ENCODE measurements at regions not wholly inside any gene's neighbourhood (a gene's known extent, or its start where the extent isn't known, plus 50 kb on each side); places are given as distances from the start of the nearest gene placed in this dataset.

DNA sequence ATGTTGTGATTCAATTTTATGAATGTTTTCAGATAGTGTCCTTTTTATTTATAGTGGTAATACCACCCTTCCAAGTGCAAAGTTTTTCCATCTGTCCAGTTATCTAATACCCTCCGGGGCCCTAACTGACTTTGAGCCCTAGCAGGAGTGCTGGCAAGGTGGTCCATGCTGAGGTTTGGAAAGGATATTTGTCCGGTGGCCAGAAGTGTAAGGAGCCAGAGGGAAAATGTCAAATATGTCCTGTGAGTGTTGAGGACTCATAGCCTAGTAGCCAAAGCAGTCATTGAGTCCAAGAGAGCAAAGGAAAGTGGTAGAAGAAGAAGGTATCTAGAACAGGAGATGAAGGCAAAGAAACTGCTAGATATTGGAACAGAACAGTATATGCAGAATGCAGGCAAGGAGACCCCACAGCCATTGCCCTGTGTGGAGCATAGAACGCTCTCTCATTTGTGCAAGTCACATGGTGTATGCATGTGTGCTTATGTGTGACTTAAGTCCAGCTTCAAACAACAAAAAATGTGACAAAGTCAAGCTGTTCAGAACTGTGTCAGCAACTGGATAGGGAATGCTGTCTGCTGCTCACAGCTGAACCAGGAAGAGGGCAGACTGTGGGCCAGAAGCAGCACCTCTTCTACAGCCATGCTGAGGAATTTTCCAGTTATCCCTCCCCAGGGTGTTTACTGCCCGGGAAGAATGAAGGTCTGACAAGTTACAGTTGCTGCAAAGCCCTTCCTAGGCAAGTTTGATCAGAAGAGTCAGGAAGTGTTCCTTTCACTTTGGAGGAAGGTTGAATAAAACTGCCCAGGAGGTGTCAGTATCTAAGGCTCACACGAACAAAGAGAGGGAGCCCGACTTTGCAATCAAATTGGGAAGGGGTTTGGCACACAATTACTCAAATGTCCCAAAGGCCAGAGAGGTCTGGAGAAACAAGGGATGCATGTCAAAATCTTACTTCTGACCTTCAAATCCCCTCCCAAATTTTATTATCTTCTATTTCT, 463.3 kb upstream of the DMAC1 start:
- DNase-seq (ENCODE audit: low read depth, low spot score), result no peak

GRCh38 chr9:8261737-8262136, 462.2 kb upstream of the DMAC1 start:
- DNase-seq (ENCODE audit: low read depth, low spot score), result no peak

DNA sequence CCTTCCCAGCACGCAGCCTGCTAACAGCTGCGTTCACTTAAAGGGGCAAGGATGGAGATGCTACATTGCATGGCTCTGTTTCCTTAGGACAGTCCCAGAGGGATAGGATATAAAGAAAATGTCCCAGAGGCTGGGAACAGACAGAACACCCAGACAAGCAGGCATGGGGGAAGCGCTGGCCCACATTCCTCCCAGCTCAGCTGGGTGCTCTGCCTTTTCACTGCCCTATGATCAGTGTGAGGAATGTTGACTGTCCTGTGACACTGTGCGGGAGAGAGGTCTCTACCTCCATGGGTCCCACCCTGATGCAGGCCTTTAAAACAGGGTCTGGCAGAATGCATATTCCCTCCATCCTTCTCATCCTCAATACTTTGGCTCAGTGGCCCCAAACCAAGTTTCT, 459.4 kb upstream of the DMAC1 start:
- DNase-seq (ENCODE audit: low read depth, low spot score), result no peak

- no peak for DNase-seq (ENCODE audit: low read depth, low spot score)
Measured at GRCh38 chr9:8256880-8257279, 457.3 kb upstream of the DMAC1 start.

GRCh38 chr9:8255850-8256249, 456.3 kb upstream of the DMAC1 start:
- no peak for DNase-seq (ENCODE audit: low read depth, low spot score)

DNA sequence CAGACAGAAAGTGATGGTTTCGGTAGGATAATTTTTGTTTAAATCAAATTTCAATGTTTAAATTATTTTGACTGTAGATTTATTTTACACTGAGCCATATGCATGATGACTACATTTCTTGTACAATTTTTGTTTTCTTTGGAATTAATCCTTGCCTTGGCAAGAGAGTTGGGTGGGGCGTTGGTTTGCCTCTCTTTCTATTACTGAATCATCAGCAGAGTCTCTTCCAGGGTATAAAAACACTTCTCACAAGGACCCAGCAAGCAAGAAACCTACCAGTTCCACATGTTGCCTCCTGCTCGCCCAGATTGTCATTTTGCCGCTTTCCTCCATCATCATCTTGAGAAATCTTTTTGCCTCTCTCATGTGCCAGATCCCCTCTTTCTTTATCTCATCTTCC, 455.0 kb upstream of the DMAC1 start:
- no peak for DNase-seq (ENCODE audit: low read depth, low spot score)

DNA sequence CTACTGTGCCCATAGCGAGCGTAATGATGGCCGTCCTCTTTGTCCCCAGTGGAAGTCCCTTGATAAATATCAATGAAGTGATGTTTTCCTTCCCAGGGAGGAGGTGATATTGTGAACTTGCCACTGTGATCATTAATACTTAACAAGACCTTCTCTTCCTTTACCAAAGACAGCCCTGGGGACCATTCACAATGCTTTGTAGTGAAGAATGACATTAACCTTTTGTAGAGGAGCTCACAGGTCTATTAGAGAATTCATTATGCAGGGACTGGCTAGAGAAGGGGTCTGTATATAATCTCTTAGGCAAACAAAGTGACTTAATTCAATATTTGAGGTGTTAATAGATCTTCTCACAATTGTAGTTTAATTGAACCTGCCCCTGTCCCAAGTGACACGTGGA, 452.9 kb upstream of the DMAC1 start:
- DNase-seq (ENCODE audit: low read depth, low spot score), result no peak

GRCh38 chr9:8251566-8251965, 452.0 kb upstream of the DMAC1 start:
- DNase-seq (ENCODE audit: low read depth, low spot score), result no peak

GRCh38 chr9:8244505-8245092, 445.0 kb upstream of the DMAC1 start:
- DNase-seq (ENCODE audit: low read depth, low spot score), result no peak

GRCh38 chr9:8241201-8241600, 441.6 kb upstream of the DMAC1 start:
- DNase-seq (ENCODE audit: low read depth, low spot score), result no peak

DNA sequence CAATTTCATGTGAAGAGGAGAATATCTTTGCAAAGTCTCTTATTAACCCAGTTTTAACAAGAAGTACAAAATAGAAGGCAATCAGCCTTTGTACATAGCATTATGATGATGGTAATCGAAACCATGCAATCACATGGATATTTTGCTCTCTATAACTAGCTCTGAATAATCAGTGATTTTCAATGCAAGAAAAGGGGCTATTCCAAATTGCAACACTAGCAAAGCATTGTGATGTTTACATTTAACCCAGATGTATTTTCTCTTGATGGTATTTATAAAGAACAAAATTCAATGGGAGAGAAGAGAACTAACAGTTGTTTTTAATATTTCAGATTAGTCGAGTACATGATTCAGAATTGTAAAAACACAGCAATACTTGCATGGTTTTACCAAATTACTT, 437.5 kb upstream of the DMAC1 start:
- no peak for DNase-seq (ENCODE audit: low read depth, low spot score)

GRCh38 chr9:8235489-8235888, 435.9 kb upstream of the DMAC1 start:
- DNase-seq (ENCODE audit: low read depth, low spot score), result no peak

DNA sequence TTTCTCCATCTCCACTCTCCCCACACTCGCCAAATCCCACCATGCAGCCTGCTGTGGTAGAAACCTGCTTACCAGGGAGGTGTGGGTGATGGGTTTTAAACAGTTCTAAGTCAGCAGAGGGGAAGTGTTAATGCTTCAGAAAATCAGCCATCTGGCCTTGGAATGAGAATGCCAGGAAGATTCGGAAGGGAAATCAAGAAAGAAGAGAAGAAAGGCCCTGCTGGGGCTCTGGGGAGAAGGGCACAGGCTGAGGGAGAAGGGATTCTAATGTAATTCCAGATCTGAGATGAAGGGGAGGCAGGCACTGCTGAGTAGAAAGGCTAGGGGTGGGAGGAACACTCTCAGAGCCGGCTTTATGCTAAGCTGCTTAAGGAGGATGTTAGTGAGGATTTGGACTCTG, 434.7 kb upstream of the DMAC1 start:
- DNase-seq (ENCODE audit: low read depth, low spot score), result no peak

GRCh38 chr9:8232726-8233125, 433.1 kb upstream of the DMAC1 start:
- DNase-seq (ENCODE audit: low read depth, low spot score), result no peak

DNA sequence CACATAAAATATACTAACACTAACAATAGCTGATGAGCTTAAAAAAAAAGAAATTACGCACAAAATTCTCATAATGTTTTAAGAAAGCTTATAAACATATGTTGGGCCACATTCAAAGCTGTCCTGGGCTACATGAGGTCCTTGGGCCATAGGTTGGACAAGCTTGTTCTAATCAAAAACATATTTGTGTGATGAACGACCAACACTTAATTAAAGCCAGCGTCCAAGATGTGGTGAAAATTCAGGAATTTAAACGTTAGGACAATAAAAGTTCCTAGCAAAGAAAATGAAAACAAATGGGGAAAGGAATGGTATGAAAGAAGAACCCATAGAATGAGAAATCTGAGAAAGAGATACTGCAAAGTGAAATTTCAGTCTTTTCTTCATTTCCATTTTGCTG, 429.6 kb upstream of the DMAC1 start:
- no peak for DNase-seq (ENCODE audit: low read depth, low spot score)

DNA sequence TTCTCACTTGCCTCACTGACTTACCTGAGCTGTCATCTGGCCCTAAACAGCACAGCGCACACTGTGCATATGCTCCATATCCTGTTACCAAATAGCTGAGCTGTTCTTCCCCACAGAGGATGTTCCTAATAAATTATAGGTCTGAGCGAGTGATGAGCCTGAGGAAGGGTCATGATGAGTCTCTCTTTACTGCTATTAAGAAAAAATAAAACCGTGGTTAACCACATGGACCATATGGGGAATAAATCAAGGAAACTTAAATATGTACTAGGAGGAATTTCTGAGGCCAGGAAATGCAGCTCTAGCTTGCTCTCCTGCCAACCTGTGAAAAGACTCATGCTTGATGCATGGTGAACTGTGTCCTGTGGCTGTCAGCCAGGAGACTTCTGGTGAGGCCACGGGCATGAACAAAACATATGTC, 424.8 kb upstream of the DMAC1 start:
- DNase-seq (ENCODE audit: low read depth, low spot score), result no peak

- no peak for DNase-seq (ENCODE audit: low read depth, low spot score)
Measured at GRCh38 chr9:8223861-8224260, 424.3 kb upstream of the DMAC1 start.

- no peak for DNase-seq (ENCODE audit: low read depth, low spot score)
Measured at GRCh38 chr9:8221462-8221861, 421.9 kb upstream of the DMAC1 start.

DNA sequence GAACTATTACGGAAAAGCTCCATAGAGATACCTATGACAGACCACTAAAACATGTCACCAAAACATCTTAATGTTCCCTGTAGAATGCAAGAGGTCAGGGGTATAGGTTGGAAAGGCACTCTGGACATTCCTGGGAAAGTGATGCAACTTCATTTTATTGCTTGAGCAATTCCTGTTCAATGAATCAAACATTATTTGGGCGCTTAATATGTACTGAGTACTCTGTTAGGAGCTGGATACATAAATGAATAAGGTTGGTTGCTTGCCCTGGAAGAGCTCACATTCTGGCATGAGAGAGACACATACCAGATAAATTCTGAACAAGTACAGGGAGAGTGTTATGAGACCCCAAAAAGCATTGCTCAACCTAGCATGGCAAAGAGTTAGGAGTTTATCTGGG, 408.9 kb upstream of the DMAC1 start:
- no peak for DNase-seq (ENCODE audit: low read depth, low spot score)

DNA sequence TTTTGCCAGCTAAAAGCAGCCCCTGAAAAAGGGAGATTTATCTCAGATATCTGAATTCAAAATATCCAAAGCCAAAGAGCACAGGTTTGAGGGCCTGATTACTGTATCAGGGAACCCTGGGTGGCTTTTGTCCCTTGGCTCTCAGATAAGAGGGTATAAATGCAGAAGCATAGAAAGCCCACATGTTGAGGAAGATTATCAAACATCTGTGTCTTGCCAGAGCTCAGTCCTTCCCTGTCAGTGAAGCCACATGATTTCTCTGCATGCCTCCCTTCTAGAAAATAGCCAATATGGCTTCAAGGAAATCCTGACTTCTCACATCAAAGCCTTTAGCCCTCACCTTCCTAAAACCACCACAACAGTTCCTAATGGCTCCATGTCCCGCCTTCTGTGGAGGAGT, 408.0 kb upstream of the DMAC1 start:
- DNase-seq (ENCODE audit: low read depth, low spot score), result no peak

- no peak for DNase-seq (ENCODE audit: low read depth, low spot score)
Measured at GRCh38 chr9:8206720-8207119, 407.1 kb upstream of the DMAC1 start.

- no peak for DNase-seq (ENCODE audit: low read depth, low spot score)
Measured at GRCh38 chr9:8205576-8205975, 406.0 kb upstream of the DMAC1 start.

GRCh38 chr9:8189881-8190280, 390.3 kb upstream of the DMAC1 start:
- DNase-seq (ENCODE audit: low read depth, low spot score), result no peak

Measured in activated CD4-positive, CD25-positive, alpha-beta regulatory T cell treated with anti-CD3 and anti-CD28 coated beads, Interleukin-2, amount 50 U/mL, for 16 hours (primary cell).